ENCODE measurements at regions not wholly inside any gene's neighbourhood (a gene's known extent, or its start where the extent isn't known, plus 50 kb on each side); places are given as distances from the start of the nearest gene placed in this dataset.
A peak's percentile ranks its signal among the peaks of the same experiment; 100 is the strongest.

- DNase-seq (ENCODE audit: low spot score), result no peak
Observed at GRCh38 chr6:16078064-16078463, 50.8 kb upstream of the MYLIP start.

- DNase-seq (ENCODE audit: low spot score), result no peak
Observed at GRCh38 chr6:16069671-16070070, 59.2 kb upstream of the MYLIP start.

- no peak for DNase-seq (ENCODE audit: low spot score)
Observed at GRCh38 chr6:16069222-16069621, 59.7 kb upstream of the MYLIP start.

GRCh38 chr6:16067568-16067967 is 61.3 kb upstream of the MYLIP start:
- no peak for DNase-seq (ENCODE audit: low spot score)

- no peak for DNase-seq (ENCODE audit: low spot score)
Observed at GRCh38 chr6:16064671-16065072, 64.2 kb upstream of the MYLIP start.

GRCh38 chr6:16063580-16063979 is 65.3 kb upstream of the MYLIP start:
- DNase-seq (ENCODE audit: low spot score), result no peak

GRCh38 chr6:16061818-16062217 is 67.1 kb upstream of the MYLIP start:
- no peak for DNase-seq (ENCODE audit: low spot score)

- DNase-seq (ENCODE audit: low spot score), result no peak
Observed at GRCh38 chr6:16060039-16060438, 68.8 kb upstream of the MYLIP start.

- no peak for DNase-seq (ENCODE audit: low spot score)
Observed at GRCh38 chr6:16059496-16059895, 69.4 kb upstream of the MYLIP start.

- DNase-seq (ENCODE audit: low spot score), result no peak
Observed at GRCh38 chr6:16058929-16059345, 69.9 kb upstream of the MYLIP start.

GRCh38 chr6:16058201-16058928 is 70.5 kb upstream of the MYLIP start:
- no peak for DNase-seq (ENCODE audit: low spot score)

- no peak for DNase-seq (ENCODE audit: low spot score)
Observed at GRCh38 chr6:16057446-16057845, 71.4 kb upstream of the MYLIP start.

GRCh38 chr6:16056263-16056870 is 72.5 kb upstream of the MYLIP start:
- DNase-seq (ENCODE audit: low spot score), result no peak

- DNase-seq (ENCODE audit: low spot score), result no peak
Observed at GRCh38 chr6:16055852-16056251, 73.0 kb upstream of the MYLIP start.

GRCh38 chr6:16049168-16049567 is 79.7 kb upstream of the MYLIP start:
- no peak for DNase-seq (ENCODE audit: low spot score)

- DNase-seq (ENCODE audit: low spot score), result no peak
Observed at GRCh38 chr6:16048221-16048620, 80.7 kb upstream of the MYLIP start.

GRCh38 chr6:16047435-16047990 is 81.4 kb upstream of the MYLIP start:
- DNase-seq (ENCODE audit: low spot score), result no peak

GRCh38 chr6:16045238-16045637 is 83.6 kb upstream of the MYLIP start:
- no peak for DNase-seq (ENCODE audit: low spot score)

- DNase-seq (ENCODE audit: low spot score), result no peak
Observed at GRCh38 chr6:16044211-16044643, 84.7 kb upstream of the MYLIP start.

- DNase-seq (ENCODE audit: low spot score), result peak; percentile 33
Observed at GRCh38 chr6:16043171-16044135, 85.4 kb upstream of the MYLIP start.

GRCh38 chr6:16042751-16043150 is 86.1 kb upstream of the MYLIP start:
- DNase-seq (ENCODE audit: low spot score), result no peak

- DNase-seq (ENCODE audit: low spot score), result no peak
Observed at GRCh38 chr6:16041327-16041726, 87.6 kb upstream of the MYLIP start.

All from Ammon's horn (tissue), 1 donor.